Mesenchymal stem cell (in vitro differentiated cells and primary cell): ENCODE measurements at regions not wholly inside any gene's neighbourhood (a gene's known extent, or its start where the extent isn't known, plus 50 kb on each side); places are given as distances from the start of the nearest gene placed in this dataset.

Source experiments
- DNase-seq: peaks from one replicate; pipeline ENCODE4 v3.0.0-alpha.2; 2013
- H2AFZ ChIP-seq: one replicate; pipeline ENCODE4 v1.6.1; 2013; ENCODE audit warnings: low read depth, mild to moderate bottlenecking, control low read depth, inconsistent platforms, low read length, moderate library complexity
- H2AK5ac ChIP-seq: 2 replicates; pipeline ENCODE4 v1.6.1; 2013; ENCODE audit warnings: low read length, moderate library complexity, mild to moderate bottlenecking, inconsistent platforms; ENCODE audit not compliant: severe bottlenecking
- H2BK120ac ChIP-seq: one replicate; pipeline ENCODE4 v1.6.1; 2013; ENCODE audit warnings: low read depth, mild to moderate bottlenecking, inconsistent platforms, low read length, moderate library complexity
- H2BK12ac ChIP-seq, 2 experiments: one replicate each; pipeline ENCODE4 v1.6.1; 2013; ENCODE audit warnings: inconsistent platforms in 2 of 2, low read length in 2 of 2, mild to moderate bottlenecking in 2 of 2, moderate library complexity in 2 of 2, control low read depth in 1 of 2
- H2BK15ac ChIP-seq: one replicate; pipeline ENCODE4 v1.6.1; 2013; ENCODE audit warnings: mild to moderate bottlenecking, low read depth, inconsistent platforms; ENCODE audit not compliant: poor library complexity, severe bottlenecking
- H2BK5ac ChIP-seq: 2 replicates; pipeline ENCODE4 v1.6.1; 2013; ENCODE audit warnings: low read depth, mild to moderate bottlenecking, low read length, control low read depth, inconsistent platforms; ENCODE audit not compliant: poor library complexity, severe bottlenecking
- H3K14ac ChIP-seq, 2 experiments: one replicate each; pipeline ENCODE4 v1.6.1; 2013; ENCODE audit warnings: inconsistent platforms in 2 of 2, low read length in 2 of 2, control low read depth in 1 of 2, mild to moderate bottlenecking in 1 of 2, moderate library complexity in 1 of 2
- H3K18ac ChIP-seq, 2 experiments: one replicate each; pipeline ENCODE4 v1.6.1; 2013; ENCODE audit warnings: inconsistent platforms in 2 of 2, low read length in 2 of 2, control low read depth in 1 of 2, low read depth in 1 of 2, mild to moderate bottlenecking in 1 of 2
- H3K23ac ChIP-seq, 2 experiments: one replicate each; pipeline ENCODE4 v1.6.1; 2013; ENCODE audit warnings: inconsistent platforms in 2 of 2, low read length in 2 of 2, mild to moderate bottlenecking in 2 of 2, moderate library complexity in 2 of 2, control low read depth in 1 of 2
- H3K27ac ChIP-seq: 2 replicates; pipeline ENCODE4 v1.5.1; 2013; ENCODE audit warnings: mild to moderate bottlenecking, moderate library complexity, low read length, control low read depth, inconsistent platforms; ENCODE audit not compliant: poor library complexity, severe bottlenecking
- H3K27me3 ChIP-seq, 2 experiments: 2 replicates each; pipeline versions ENCODE4 v1.6.1 to v1.7.0; 2013; ENCODE audit warnings: low read length in 2 of 2, mild to moderate bottlenecking in 2 of 2, moderate library complexity in 2 of 2, control low read depth in 1 of 2, inconsistent platforms in 1 of 2; ENCODE audit not compliant: control insufficient read depth in 1 of 2, insufficient read depth in 1 of 2
- H3K36me3 ChIP-seq, 2 experiments: 2 replicates each; pipeline versions ENCODE4 v1.6.1 to v1.7.0; 2013; ENCODE audit warnings: low read length in 2 of 2, control low read depth in 1 of 2, inconsistent platforms in 1 of 2, low read depth in 1 of 2, mild to moderate bottlenecking in 1 of 2; ENCODE audit not compliant: insufficient read depth in 2 of 2, control insufficient read depth in 1 of 2
- H3K4ac ChIP-seq, 2 experiments: one replicate each; pipeline ENCODE4 v1.6.1; 2013; ENCODE audit warnings: inconsistent platforms in 2 of 2, low read length in 2 of 2, mild to moderate bottlenecking in 2 of 2, moderate library complexity in 2 of 2, control low read depth in 1 of 2, low read depth in 1 of 2
- H3K4me1 ChIP-seq: 2 replicates; pipeline ENCODE4 v1.6.1; 2013; ENCODE audit warnings: low read depth, low read length, control low read depth; ENCODE audit not compliant: control insufficient read depth, insufficient read depth
- H3K4me2 ChIP-seq: 2 replicates; pipeline ENCODE4 v1.6.1; 2013; ENCODE audit warnings: low read length, mild to moderate bottlenecking, inconsistent platforms; ENCODE audit not compliant: poor library complexity, severe bottlenecking
- H3K4me3 ChIP-seq, 2 experiments: 2 replicates each; pipeline versions ENCODE4 v1.5.1 to v1.7.0; 2013; ENCODE audit warnings: low read length in 2 of 2, mild to moderate bottlenecking in 2 of 2, control low read depth in 1 of 2, low read depth in 1 of 2; ENCODE audit not compliant: insufficient read depth in 1 of 2
- H3K79me1 ChIP-seq: replicated peaks from 2 replicates; pipeline ENCODE4 v1.6.1; 2013; ENCODE audit warnings: mild to moderate bottlenecking, control low read depth, low read length, inconsistent platforms; ENCODE audit not compliant: poor library complexity, severe bottlenecking
- H3K9ac ChIP-seq: 2 replicates; pipeline ENCODE4 v1.7.0; 2013; ENCODE audit warnings: mild to moderate bottlenecking, low read length, moderate library complexity
- H3K9me3 ChIP-seq: 2 replicates; pipeline ENCODE4 v1.7.0; 2013; ENCODE audit warnings: mild to moderate bottlenecking, low read length; ENCODE audit not compliant: control insufficient read depth
- H4K8ac ChIP-seq: one replicate; pipeline ENCODE4 v1.6.1; 2013; ENCODE audit warnings: inconsistent platforms, mild to moderate bottlenecking, low read length, moderate library complexity
- H4K91ac ChIP-seq: one replicate; pipeline ENCODE4 v1.6.1; 2013; ENCODE audit warnings: mild to moderate bottlenecking, low read length, inconsistent platforms
- WGBS: methylation state at CpG from one replicate; pipeline ENCODE4 v1.1.7; 2013; ENCODE audit warnings: mixed read lengths; 5-methylcytosine and 5-hydroxymethylcytosine counted together

- WGBS, result 66% methylated on average over 19 of the region's 19 CpGs
Measured at GRCh38 chr3:127141921-127142730, 50.8 kb upstream of the PRR23E start.

More at GRCh38 chr3:127141921-127142730, 50.8 kb upstream of the PRR23E start:
- Histone ChIP-seq H3K23ac (no peak overlapping the region), H3K79me1 (no peaks in the 10 kb centered on the region), H3K4me1 (no peaks in the 10 kb centered on the region), H3K27ac (no peak overlapping the region), H3K18ac (no peak overlapping the region), H3K14ac (no peak overlapping the region), H2BK5ac (no peak overlapping the region), H3K36me3 (no peaks in the 10 kb centered on the region), H2BK120ac (no peak overlapping the region), H3K4me2 (no peak overlapping the region), H2AK5ac (no peak overlapping the region), H2BK15ac (no peak overlapping the region), H2BK12ac (no peak overlapping the region), H2AFZ (no peak overlapping the region), H3K9me3 (peaks cover 5% of the 10 kb centered on the region), H3K27me3 (peaks cover 21 to 34% of the 10 kb centered on the region in 2 experiments), H3K9ac (no peak overlapping the region), H4K91ac (no peak overlapping the region), H4K8ac (no peak overlapping the region), H3K4ac (no peak overlapping the region), H3K4me3 (no peak overlapping the region)
- DNase-seq, result no peak
